OCI-LY3 (cell line): ENCODE measurements at regions not wholly inside any gene's neighbourhood (a gene's known extent, or its start where the extent isn't known, plus 50 kb on each side); places are given as distances from the start of the nearest gene placed in this dataset.

Experiments used
- CTCF ChIP-seq: fragments of 200-600, 300-600 bp; sonication (generic); IDR thresholded peaks from 2 replicates; pipeline ENCODE4 v1.5.1; 2014; ENCODE audit warnings: antibody characterized with exemption, low read length, low read depth
- EZH2phosphoT487 ChIP-seq: fragments of 200-600 bp; shearing (Covaris generic); IDR thresholded peaks from 2 replicates; pipeline ENCODE4 v1.6.1; 2018; ENCODE audit warnings: antibody characterized with exemption, mixed run types, low read depth

DNA sequence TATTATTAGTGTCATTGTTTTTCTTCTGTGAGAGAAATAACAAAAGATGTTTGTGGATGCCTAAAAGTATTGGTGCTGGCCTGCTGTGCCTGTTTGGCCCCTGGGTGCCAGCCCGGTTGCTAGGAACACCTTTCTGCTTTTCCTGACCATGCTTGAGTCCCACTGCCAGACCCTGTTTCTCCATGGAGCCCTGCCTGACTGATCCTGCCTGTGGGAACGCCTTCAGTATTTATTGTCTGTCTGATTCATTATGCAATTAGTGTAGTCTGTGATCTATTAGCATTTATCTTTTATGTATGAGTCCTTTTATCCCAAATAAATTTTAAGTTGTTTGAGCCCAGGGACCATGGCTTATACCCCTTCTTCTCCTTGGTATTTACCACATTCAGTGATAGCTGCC lies 98.6 kb upstream of the MPPED2 start:
- TF ChIP-seq CTCF, result no peak
- no peak for TF ChIP-seq EZH2phosphoT487
